HuH-7.5 (cell line): ENCODE measurements at regions not wholly inside any gene's neighbourhood (a gene's known extent, or its start where the extent isn't known, plus 50 kb on each side); places are given as distances from the start of the nearest gene placed in this dataset.
"Not testable (repeated sequence)": the region's sequence is repeated elsewhere in the genome, so short reads cannot be mapped to it uniquely, and the experiment has no call there.

ENCODE experiments used
- DNase-seq: peaks from one replicate; pipeline ENCODE4 v3.0.0; 2011; ENCODE audit warnings: low spot score

DNA sequence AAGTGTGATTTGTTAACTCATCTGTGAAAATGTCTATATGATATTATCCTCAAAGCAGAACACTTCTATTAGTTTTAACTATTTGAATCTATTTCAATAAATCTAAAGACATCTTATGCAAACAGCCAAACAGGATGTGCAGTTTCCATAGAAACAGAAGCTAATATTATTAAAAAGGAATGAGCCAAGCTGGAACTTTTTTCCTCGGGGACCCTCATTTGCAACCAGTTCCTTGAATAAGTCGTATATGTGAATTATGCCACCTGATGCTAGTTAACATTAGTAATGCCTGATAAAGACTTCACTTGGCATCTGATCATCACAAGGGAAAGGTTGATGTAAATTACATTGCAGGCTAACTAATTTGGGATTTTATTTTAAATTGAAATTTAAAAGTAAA, 216.9 kb upstream of the SMLR1 start:
- DNase-seq: no peak

DNA sequence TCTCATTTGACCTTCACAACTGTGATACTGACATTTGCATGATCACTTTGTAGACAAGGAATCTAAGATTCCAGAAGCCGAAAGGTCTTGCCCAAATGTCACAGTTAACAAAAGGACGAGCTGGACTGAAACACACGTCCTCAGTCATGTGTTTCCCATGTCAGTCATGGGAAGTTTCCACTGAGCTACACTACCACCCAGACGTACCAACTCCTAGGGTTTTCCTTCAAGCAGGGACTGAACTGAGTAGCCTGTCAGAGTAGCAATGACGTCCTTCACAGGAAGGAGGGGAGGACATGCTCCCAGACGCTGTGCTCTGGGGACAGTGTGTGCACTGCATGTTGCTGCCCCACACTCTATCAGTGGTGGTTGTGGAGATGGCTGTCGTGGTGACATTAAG, 215.8 kb upstream of the SMLR1 start:
- DNase-seq: no peak

GRCh38 chr6:130613176-130613575, 214.0 kb upstream of the SMLR1 start:
- no peak for DNase-seq

GRCh38 chr6:130615816-130616215, 211.4 kb upstream of the SMLR1 start:
- no peak for DNase-seq

DNA sequence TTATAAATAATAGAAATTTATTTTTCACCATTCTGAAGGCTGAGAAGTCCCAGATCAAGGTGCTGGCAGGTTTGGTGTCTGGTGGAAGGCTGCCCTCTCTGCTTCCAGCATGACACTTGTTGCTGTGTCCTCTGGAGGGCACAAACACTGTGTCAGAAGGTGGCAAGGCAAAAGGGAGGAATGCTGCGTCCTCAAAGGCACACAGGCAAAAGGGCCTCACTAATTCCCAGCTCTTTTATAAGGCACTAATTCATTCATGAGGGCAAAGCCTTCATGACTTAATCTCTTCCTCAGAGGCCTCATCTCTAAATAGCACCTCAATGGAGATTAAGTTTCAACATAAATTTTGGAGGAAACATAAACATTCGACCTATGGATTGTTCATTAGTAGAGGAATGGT, 209.5 kb upstream of the SMLR1 start:
- no peak for DNase-seq

DNA sequence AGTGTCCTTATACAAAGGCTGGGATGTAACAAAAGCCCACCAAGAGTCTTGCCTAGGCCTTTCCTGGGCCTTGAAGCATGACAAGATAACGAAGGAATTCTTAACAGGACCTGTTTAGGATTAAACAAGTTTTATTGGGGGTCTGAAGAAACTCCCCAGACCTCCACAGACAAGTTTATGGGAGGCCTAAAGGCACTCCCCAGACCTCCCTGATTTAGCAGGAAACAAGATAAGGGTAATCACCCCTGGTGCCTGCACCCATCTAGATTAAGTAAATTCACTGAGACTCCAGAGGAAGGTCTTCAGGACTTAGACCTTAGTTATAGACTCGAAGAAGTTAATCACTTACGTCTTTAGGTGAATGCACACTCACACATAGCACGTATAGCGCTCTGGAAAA, 208.4 kb upstream of the SMLR1 start:
- DNase-seq: not testable (repeated sequence)

GRCh38 chr6:130620338-130620781, 206.8 kb upstream of the SMLR1 start:
- no peak for DNase-seq

DNA sequence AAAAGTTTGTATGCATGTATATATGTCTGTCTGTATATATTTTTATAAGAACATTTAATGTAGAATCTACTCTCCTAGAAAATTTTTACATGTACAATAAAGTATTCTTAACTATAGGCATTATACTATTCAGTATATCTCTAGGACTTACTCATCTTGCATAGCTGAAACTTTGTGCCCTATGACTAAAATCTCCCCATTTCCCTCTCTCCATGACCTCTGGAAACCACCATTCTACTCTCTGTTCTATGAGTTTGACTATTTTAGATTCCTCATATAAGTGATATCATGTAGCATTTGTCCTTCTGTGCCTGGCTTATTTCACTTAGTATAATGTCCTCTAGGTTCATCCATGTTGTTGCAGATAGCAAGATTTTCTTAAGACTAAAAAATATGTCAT, 205.1 kb upstream of the SMLR1 start:
- no peak for DNase-seq

DNA sequence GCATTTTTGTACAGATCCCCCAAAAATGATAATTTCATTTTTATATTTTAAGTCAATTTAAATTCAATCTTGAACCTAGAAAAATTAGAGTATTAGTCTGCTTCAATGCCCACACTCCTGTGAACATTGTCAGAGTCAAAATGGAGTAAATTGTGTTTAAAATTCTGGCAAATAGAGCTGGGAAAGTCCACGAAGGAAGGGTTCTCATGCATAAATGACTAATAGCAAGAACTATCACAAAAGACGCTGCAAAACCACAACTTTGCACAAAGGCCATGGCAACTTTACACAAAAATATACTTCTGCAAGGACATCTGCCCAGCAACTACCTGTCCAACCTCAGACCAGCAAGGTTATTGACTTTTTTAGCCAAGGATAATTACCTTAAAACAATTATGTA, 203.2 kb upstream of the SMLR1 start:
- DNase-seq: no peak

GRCh38 chr6:130625825-130626527, 201.2 kb upstream of the SMLR1 start:
- DNase-seq: no peak

GRCh38 chr6:130628862-130629261, 198.3 kb upstream of the SMLR1 start:
- DNase-seq: no peak

GRCh38 chr6:130629640-130630039, 197.6 kb upstream of the SMLR1 start:
- no peak for DNase-seq

DNA sequence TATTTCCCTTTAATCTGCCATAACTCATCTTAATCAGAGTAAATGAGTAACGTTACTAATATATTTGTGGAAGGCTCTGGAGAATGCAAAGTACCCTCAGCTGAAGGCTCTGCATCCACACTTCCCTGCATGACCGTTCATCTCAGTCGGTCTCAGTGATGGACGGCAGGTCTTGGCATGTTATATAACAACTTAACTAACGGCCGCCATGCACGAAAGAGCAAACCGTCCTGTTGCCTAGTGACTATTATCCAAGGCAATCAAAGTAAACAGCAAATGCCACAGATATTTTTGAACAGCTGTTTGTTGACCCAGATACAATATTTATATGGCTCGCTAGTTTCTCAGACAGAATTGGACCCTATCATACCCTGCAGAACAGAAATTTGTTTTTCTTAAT, 194.9 kb upstream of the SMLR1 start:
- no peak for DNase-seq

DNA sequence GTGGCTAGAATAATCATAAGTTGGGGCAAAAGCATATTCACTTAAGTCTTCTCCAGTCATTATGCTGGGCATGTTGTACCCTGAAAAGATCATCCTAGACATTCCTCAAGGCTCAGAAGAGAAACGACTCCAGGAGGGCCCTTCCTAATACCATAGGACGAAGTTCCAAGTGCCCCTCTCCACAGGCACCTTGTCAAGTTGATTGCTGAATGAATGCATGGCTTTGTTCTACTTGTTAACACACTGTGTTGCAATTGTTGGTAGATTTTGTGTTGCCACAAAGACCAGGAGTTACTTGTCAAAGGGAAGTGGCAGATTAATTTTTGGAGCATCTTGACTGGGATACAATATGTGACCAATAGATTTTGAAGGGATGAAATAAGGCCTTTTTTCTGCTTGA, 194.3 kb upstream of the SMLR1 start:
- peak; percentile 10 for DNase-seq

GRCh38 chr6:130643361-130643760, 183.8 kb upstream of the SMLR1 start:
- no peak for DNase-seq

DNA sequence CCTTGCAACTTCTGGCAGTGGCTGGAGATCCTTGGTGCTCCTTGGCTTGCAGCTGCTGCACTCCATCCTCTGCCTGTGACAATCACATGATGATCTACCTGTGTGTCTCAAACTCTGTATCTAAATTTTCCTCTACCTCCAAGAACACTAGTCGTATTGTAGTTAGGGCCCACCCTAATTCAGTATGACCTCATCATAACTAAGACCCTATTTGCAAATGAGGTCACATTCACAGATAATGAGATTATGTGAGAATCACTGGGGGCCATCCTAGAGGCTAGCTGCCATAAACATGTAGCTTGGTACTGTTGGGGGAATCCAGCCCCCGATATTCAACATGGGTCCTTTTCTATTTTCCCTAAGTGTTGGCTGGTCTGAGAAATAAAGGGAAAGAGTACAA, 183.0 kb upstream of the SMLR1 start:
- DNase-seq: no peak

DNA sequence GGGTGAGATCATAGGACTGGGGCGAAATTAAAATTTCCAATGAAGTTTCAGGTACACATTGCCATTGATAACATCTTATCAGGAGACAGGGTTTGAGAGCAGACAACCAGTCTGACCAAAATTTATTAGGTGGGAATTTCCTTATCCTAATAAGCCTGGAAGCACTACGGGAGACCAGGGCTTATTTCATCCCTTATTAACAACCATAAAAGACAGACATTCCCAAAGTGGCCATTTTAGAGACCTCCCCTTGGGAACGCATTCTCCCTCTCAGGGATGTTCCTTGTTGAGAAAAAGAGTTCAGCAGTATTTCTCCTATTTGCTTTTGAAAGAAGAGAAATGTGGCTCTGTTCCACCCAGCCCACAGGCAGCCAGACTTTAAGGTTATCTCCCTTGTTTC, 182.4 kb upstream of the SMLR1 start:
- DNase-seq: not testable (repeated sequence)

- DNase-seq: no peak
Measured at GRCh38 chr6:130647246-130647645, 180.0 kb upstream of the SMLR1 start.

- DNase-seq: no peak
Measured at GRCh38 chr6:130655586-130655985, 171.6 kb upstream of the SMLR1 start.

- no peak for DNase-seq
Measured at GRCh38 chr6:130661077-130661476, 166.1 kb upstream of the SMLR1 start.

GRCh38 chr6:130666786-130667185, 160.4 kb upstream of the SMLR1 start:
- DNase-seq: no peak

DNA sequence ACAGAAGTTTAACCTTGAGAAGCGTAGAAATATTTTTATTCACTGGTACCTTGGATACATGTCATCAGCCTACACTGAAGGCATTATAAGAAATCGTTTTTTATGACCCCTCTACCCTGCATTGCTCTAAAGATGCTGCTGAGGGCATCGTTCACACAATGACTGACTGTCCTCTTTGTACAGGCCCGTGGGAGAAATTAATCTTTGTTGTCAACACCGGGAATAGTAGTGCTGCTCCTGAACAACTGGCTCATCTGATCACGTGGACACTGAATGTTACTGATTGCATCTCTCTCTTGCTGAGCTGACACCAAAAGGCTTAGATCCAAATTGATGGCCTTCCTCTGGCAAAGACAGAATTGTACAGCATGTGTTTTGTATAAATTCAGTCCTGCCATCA, 157.1 kb upstream of the SMLR1 start:
- no peak for DNase-seq

DNA sequence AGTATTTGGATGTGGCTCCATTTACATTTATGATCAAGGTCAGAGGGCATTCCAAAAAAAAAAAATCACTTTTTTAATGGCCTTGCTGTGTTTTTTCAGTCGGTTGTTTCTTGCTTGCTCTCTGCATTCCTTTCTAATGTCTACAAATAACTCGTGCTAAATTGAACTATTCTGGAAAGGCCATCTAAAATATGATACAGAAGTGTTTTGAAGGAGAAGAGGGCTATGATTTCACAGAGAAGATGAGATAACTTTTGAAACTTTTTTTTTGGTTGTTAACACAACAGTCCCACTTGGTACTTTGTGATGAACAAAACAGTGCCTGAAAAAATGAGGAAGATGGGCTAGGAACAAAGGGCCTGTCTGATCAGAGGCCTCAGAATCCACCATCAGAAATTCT, 156.1 kb upstream of the SMLR1 start:
- DNase-seq: no peak

GRCh38 chr6:130671577-130671976, 155.6 kb upstream of the SMLR1 start:
- no peak for DNase-seq

DNA sequence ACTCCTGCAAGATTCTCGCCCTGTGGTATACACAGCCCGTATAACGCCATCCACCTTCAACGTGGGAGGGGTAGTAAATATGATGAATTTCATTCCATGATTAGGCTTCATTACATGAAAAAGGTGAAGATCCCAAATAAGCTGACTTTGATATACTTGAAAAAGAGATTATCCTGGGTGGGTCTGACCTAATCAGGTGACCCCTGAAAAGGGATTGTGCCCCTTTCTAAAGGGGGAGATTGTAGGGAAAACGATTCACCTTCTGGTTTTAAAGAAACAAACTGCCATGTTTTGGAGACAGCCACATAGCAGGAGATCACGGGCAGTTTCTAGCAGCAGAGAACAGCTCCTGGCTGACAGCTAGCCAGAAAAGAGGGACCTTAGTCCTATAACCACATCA, 155.1 kb upstream of the SMLR1 start:
- DNase-seq: no peak
